ENCODE measurements at regions not wholly inside any gene's neighbourhood (a gene's known extent, or its start where the extent isn't known, plus 50 kb on each side); places are given as distances from the start of the nearest gene placed in this dataset.
A peak's percentile ranks its signal among the peaks of the same experiment; 100 is the strongest.

DNA sequence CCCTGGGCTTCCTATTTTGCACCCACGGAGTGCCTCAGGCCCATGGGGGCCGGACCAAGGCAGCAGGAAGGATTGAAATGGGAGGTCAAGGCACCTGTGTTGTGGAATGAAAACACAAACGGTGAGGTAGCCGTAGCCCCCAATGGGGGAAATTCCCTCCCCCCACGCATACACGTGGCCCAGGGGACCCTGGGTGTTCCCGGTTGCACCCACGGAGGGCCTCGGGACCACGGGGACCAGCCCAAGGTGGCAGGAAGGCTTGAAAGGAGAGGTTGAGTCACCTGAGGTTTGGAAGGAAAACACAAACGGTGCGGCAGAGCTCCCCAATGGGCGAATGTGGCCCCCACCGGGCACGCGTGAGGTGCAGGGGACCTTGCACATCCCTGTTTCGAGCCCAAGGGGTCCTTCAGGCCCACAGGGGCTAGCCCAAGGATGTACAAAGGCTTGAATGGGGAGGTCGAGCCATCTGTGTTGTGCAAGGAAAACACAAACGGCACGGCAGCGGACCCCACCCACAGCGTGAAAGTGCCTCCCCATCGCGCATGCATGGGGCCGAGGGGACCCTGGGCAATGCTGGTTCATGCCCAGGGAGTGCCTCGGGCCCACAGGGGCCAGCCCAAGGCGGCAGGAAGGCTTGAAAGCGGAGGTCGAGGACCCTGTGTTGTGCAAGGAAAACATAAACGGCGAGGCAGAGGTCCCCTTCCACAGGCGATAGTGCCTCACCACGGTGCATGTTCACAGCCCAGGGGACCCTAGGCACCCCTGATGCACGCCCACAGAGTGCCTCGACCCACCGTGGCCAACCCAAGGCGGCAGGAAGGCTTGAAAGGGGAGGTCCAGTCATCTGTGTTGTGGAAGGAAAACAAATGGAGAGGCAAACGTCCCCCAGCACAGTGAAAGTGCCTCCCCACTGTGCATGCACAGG, 376.7 kb downstream of the ALG10 start:
- Histone ChIP-seq H3K27ac (no peak overlapping the region), H3K4me1 (no peaks in the 10 kb centered on the region), H3K4me3 (no peak overlapping the region), H3K36me3 (no peaks in the 10 kb centered on the region), H3K9me3 (peaks cover 0 to 36% (median under 1%) of the 10 kb centered on the region in 12 donors), H3K27me3 (peaks cover 0 to 14% (median 0%) of the 10 kb centered on the region in 9 donors)
- WGBS, 4 donors = 62 to 67% (median 64%) methylated on average over 38 of the region's 38 CpGs
- TF ChIP-seq, protein P1, sequence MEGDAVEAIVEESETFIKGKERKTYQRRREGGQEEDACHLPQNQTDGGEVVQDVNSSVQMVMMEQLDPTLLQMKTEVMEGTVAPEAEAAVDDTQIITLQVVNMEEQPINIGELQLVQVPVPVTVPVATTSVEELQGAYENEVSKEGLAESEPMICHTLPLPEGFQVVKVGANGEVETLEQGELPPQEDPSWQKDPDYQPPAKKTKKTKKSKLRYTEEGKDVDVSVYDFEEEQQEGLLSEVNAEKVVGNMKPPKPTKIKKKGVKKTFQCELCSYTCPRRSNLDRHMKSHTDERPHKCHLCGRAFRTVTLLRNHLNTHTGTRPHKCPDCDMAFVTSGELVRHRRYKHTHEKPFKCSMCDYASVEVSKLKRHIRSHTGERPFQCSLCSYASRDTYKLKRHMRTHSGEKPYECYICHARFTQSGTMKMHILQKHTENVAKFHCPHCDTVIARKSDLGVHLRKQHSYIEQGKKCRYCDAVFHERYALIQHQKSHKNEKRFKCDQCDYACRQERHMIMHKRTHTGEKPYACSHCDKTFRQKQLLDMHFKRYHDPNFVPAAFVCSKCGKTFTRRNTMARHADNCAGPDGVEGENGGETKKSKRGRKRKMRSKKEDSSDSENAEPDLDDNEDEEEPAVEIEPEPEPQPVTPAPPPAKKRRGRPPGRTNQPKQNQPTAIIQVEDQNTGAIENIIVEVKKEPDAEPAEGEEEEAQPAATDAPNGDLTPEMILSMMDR (IDR thresholded peaks at IDR 0.05) = no peak
- no peak for TF ChIP-seq POLR2A (IDR thresholded peaks at IDR 0.05)
- no peak for ATAC-seq
- intact Hi-C loops (cut with DNase I) = no loop called here
- DNase-seq = peak; percentile 3 to 51 (median 9)

DNA sequence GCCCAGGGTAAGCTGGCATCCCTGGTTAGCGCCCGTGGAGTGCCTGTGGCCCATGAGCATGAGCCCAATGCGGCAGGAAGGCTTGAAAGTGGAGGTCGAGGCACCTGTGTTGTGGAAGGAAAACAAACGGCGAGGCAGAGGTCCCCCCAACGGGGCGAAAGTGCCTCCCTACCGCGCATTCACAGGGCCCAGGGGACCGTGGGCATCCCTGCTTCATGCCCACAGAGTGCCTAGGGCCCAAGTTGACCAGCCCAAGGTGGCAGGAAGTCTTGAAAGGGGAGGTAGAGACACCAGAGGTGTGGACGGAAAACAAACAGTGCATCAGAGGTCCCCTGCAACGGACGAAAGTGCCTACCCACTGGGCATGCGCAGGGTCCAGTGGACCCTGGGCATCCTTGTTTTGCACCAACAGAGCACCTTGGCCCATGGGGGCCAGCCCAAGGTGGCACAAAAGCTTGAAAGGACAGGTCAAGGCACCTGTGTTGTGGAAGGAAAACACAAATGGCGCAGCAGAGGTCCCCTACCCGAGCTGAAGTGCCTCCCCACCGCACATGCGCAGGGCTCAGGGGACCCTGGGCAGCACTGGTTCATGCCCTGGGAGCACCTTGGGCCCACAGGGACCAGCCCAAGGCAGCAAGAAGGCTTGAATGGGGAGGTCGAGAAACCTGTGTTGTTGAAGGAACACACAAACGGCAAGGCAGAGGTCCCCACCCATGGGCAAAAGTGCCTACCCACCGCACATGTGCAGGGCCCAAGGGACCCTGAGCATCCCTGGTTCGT, 377.5 kb downstream of the ALG10 start:
- TF ChIP-seq POLR2A (IDR thresholded peaks at IDR 0.05) = no peak
- TF ChIP-seq, protein P1 (IDR thresholded peaks at IDR 0.05) = no peak
- WGBS, 4 donors = 65 to 70% (median 68%) methylated on average over 19 to 23 of the region's 23 CpGs
- no peak for ATAC-seq
- peak; percentile 2 to 23 (median 3) for DNase-seq
- Histone ChIP-seq H3K27me3 (peaks cover 0 to 14% (median 0%) of the 10 kb centered on the region in 9 donors), H3K36me3 (no peaks in the 10 kb centered on the region), H3K9me3 (peaks cover 0 to 45% (median 8%) of the 10 kb centered on the region in 12 donors), H3K27ac (no peak overlapping the region), H3K4me1 (no peaks in the 10 kb centered on the region), H3K4me3 (no peak overlapping the region)
- intact Hi-C loops (cut with DNase I) = no loop called here

DNA sequence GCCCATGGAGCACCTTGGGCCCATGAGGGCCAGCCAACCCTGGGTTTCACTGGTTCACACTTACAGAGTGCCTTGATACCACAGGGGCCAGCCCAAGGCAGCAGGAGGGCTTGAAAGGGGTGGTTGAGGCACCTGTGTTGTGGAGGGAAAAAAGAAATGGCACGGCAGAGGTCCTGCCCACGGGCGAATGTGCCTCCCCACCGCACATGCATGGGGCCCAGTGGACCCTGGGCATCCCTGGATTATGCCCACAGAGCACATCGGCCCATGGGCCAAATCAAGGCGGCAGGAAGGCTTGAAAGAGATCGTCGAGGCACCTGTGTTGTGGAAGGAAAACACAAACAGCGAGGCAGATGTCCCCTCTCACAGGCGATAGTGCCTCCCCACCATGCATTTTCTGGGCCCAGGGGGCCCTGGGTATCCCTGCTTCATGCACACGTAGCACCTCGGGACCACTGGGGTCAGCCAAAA, 378.1 kb downstream of the ALG10 start:
- no peak overlapping the region for H3K4me3 ChIP-seq
- WGBS, 4 donors = 67 to 79% (median 71%) methylated on average over 11 to 12 of the region's 12 CpGs
- intact Hi-C loops (cut with DNase I) = no loop called here
- H3K27me3 ChIP-seq = peaks cover 0 to 14% (median 0%) of the 10 kb centered on the region in 9 donors
- no peak for TF ChIP-seq POLR2A (IDR thresholded peaks at IDR 0.05)
- TF ChIP-seq, protein P1 (IDR thresholded peaks at IDR 0.05) = no peak
- H3K9me3 ChIP-seq = peaks cover 0 to 51% (median 13%) of the 10 kb centered on the region in 12 donors
- no peak overlapping the region for H3K27ac ChIP-seq
- H3K4me1 ChIP-seq = no peaks in the 10 kb centered on the region
- H3K36me3 ChIP-seq = no peaks in the 10 kb centered on the region
- no peak for ATAC-seq
- peak; percentile 1 to 28 (median 7) for DNase-seq
